ENCODE measurements at regions not wholly inside any gene's neighbourhood (a gene's known extent, or its start where the extent isn't known, plus 50 kb on each side); places are given as distances from the start of the nearest gene placed in this dataset.
"Not testable (repeated sequence)": the region's sequence is repeated elsewhere in the genome, so short reads cannot be mapped to it uniquely, and the experiment has no call there.

DNA sequence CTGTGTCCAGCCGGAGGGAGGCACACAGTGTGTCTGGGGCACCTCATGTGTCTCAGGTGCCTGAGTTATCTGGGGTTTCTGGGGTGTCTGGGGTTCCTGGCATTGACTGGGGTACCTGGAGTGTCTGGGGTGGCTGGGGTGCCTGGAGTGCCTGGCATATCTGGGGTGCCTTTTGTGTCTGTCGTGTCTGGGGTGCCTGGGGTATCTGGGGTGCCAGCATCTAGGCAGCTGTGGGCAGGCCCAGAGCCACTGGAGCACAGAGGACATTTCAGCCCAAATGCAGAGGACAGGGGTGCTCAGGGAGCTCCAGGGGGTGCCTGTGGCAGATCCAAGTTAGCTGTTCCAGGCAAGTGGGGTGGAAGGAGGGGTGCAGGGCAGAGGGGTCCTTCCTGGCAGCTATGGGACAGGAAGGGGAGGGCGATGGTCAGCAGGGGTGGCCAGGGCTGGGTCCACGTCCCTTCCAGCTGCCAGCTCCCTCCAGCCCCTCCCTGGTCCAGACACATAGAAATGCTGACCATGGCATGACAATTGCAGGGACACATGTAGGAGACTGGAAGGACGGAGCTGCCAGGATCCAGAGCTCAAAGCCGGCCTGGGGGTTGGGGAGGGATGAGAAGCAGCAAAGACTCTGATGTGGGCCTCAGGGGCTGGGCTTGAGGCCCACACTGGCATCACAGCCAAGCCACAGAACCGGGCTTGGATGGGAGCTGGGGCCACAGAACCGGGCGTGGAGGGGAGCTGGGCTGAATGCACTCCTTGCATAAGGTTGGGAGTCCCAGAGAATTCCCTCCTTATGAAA is 133.0 kb downstream of the BRD1 start:
- no peak for DNase-seq

DNA sequence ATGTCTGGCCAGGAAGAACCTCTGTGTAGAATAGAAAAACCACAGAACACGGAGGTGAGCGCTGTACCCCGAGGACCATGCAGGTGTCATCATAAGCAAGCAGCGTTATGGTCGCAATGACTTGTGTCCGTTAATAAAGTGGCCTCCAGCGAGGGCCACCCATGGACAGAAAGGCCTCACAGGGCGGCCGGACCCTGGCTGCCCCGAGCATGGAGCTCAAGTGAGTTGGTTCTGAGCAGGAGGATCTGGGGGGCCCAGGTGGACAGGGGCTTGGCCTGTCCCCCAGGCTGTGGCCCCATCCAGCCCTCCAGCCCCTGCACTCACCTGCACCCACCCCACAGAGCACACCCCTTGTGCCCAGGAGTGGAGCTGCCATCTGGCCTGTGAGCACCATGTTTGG is 133.8 kb downstream of the BRD1 start:
- DNase-seq, result no peak

DNA sequence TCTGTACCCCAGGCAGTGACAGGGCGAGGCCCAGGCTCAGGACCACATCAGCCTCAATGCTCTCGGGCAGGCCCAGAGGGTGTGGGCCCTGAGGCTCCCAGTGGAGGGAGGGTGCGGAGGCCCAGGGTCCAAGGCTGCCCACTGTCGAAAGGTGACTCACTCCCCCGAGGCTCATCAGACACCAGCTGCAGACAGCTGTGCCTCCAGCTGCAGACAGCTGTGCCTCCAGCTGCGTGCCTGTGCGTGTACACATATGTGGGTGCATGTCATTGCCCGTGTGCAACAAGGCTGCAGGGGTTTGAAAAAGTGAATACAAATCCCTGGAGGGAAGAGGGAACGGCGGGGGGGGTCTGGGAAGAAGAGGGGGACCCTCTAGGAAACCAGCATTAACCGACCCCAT is 134.3 kb downstream of the BRD1 start:
- no peak for DNase-seq

GRCh38 chr22:49692499-49693225 is 135.0 kb downstream of the BRD1 start:
- DNase-seq, result no peak

GRCh38 chr22:49691256-49691655 is 136.4 kb downstream of the BRD1 start:
- no peak for DNase-seq

DNA sequence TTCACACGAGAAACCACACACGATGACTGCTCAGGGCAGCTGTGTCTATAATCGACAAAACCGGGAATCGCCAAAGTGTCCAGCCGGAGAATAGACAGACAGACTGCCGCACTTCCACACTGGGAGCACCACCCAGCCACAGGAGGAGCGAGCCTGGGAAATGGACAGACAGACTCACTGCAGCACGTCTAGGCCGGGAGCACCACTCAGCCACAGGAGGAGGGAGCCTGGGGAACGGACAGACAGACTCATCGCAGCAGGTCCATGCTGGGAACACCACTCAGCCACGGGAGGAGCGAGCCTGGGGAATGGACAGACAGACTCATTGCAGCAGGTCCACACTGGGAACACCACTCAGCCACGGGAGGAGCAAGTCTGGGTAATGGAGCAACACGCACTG is 137.2 kb downstream of the BRD1 start:
- no peak for DNase-seq

GRCh38 chr22:49689858-49690257 is 137.8 kb downstream of the BRD1 start:
- no peak for DNase-seq

DNA sequence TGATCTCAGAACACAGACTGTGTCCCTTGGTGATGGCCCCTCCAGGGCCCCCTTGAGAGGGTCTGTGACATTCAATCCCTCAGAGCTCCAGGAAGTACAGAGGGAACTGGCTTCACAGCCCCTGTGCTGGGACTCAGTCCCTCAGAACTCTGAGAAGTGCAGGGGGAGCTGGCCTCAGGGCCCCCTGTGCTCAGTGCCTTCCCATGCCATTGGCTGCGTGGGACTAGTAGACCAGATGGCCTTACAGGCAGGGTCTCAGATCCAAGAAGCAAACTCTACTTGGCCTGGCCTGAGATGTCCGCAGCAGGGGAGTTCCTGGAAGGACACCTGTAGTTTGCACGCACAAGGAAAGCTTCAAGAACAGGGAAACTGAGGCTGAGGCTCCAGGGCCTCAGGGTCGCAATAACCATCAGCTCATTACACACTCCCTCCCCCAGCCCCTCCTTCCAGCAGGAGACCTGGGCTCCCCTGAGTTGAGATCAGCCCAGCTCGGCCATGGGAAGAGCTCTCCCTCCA is 138.4 kb downstream of the BRD1 start:
- DNase-seq, result no peak

DNA sequence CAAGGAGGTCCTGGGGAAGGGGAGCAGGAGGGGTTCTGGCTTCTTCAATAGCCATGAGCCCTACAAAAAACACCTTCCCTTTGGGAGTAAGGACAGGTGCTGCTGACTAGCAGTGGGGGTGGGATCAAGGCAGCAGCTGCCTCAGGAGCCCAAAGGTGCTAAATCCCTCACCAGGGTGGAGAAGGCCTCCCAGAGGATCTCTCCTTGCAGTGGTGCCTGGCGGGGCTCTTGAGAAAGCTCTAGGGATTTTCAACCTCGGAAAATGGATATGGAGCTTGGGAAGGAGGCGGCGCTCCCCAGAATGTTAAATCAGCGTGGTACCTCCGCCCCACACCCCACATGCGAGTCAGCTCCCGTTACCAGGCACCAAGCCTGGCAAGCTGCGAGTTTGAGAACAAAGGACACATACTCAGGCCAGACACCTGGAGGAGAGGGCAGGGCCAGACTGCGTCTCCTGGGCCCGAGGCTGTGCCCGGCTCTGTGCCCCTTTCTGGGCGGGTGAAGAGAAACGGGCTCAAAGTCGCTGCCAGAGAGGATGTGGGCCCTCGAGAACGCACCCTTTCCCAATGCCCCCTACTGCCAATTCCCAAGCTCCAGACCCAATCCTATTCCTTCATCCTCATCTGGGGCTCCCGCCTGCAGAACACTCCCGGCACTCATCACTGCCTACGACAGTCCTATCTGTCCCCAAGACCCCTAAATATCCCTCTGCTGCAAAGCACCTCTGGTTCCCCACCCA is 139.0 kb downstream of the BRD1 start:
- no peak for DNase-seq

GRCh38 chr22:49687786-49688515 is 139.7 kb downstream of the BRD1 start:
- no peak for DNase-seq

DNA sequence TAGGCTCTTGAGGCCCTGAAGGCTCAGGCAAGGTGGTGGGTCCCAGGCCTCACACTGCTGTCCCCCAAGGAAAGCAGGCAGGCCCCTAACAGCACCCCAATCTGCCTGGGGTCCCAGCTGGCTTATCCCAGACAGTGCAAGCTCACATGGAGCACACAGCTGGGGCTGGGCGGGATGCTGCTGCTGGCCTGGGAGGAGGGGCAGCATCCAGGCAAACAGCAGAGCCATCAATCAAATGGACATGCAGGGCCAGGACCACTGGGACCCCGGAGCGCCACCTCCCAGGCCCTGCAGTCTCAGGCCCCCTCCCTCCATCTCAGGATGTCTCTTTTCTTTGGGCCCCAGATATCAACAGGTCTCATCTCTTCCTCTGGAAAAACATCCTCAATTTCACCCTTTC is 140.3 kb downstream of the BRD1 start:
- no peak for DNase-seq

DNA sequence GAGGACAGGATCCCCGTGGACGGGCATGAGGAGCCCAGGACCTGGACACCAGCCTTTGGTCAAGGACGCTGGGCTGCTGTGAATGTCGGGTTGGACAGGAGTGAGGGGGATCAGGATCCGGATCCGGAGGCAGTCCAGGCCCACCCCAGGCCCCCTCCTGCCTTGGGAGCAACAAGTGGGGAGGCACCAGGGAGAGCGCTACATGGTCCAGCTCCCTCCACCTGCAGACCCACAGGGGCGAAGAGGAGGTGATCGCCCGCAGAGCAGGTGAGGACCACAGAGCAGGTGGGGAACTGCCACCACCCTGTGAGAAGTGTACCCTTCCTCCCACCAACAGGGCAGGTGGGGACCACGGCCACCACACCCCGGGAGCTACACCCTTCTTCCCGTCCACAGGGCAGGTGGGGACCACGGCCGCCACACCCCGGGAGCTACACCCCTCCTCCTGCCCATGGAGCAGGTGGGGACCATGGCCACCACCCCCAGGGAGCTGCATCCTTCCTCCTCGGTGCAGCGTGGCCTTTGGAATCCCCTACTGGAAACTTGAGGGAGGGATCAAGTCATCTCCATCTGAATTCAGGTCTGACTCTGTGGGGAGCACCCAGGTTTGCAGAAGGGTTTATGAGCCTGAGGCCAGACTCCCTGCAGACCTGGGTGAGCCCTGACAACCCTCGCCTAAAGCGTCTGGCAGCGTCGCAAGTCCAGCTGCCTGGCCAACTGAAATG is 141.0 kb downstream of the BRD1 start:
- no peak for DNase-seq

DNA sequence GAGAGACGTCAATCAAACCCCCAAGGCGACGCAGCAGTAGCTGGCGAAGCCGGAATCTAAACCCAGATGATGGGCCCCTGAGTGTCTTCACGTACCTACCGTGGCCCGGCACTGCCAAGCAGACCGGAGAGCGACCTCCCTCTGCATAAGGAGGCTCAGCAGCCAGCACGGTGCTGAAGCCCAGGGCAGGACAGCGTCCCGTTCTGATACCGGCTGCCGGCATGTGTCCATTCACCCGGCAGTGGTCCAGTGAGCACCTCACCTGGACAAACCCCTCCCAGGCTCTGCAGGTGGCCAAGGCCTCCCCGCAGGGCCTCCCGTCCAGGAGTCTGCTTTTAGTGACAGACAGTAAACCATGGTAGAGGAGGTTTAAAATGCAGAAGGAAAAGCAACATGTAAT is 142.0 kb downstream of the BRD1 start:
- DNase-seq, result no peak

DNA sequence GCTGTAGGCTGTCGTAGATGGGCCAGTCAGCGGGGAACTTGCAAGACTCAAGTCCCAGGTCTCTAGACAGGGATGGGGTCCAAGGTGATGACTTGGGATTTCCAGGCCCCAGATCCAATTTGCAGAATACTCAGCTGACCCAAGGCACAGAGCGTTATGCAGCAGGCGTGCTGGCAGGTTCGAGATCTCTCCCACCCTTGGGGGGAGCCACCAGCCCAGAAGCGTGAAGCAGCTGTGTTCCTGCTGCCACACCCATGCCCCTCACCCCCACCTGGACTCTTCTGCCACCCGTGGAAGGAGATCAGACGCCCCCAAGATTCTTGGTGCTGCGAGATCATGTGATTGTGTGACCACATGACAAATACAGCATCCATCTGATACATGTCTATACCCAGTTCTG is 142.6 kb downstream of the BRD1 start:
- no peak for DNase-seq

DNA sequence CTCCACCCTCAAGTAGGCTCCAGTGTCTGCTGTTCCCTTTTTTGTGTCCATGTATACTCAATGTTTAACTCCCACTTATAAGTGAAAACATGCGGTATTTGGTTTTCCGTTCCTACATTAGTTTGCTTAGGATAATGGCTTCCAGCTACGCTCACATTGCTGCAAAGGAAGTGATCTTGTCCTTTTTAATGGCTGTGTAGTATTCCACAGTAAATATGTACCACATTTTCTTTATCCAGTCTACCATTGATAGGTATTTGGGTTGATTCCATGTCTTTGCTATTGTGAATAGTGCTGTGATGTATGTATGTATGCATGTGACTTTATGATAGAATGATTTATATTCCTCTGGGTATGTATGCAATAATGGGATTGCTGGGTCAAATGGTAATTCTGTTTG is 144.6 kb downstream of the BRD1 start:
- no peak for DNase-seq

GRCh38 chr22:49680819-49681218 is 146.9 kb downstream of the BRD1 start:
- DNase-seq, result not testable (repeated sequence)

DNA sequence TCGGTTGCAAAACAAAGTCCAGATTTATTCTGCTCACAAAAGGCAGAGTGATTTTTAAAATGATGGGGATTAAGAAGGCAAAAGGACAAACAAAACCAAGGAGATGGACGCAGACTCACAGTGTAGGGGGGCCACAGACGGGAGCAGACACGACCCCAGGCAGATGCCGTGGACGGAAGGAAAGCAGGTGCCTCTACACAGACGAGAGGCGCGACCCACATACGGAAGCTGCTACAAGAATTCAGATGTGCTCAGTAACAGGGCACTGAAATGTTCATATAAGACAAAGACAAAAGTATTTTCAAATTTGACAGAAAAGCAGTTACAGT is 148.9 kb downstream of the BRD1 start:
- no peak for DNase-seq

DNA sequence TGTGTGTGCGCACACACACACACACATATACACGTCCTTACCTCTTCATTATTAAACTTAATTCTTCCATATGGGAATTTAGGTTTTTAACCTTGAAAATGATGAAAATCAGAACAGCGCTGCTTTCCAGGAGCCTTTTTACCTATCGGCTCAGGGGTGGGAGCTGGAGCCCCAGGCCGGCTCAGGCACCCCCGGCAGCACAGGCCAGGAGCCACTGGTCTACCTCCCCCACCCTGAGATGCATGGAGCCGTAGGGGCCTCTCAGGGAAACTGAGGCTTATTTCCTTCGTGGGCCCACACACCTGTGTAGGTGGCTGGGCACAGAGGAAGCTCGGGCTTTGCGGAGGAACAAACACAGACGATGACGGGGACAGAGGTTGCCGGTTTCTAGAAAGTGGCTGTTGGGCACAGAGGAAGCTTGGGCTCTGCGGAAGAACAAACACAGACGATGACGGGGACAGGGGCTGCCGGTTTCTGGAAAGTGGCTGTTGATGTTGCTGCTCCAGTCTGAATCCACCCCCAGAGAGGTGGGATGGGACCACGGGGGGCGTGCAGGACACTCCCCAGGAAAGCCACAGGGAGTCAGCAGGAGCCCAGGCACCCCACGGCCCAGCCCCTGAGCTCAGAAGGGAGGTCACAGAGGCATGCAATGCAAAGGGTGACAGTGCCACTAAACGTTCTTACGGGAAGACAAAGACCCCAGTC is 149.4 kb downstream of the BRD1 start:
- DNase-seq, result no peak

DNA sequence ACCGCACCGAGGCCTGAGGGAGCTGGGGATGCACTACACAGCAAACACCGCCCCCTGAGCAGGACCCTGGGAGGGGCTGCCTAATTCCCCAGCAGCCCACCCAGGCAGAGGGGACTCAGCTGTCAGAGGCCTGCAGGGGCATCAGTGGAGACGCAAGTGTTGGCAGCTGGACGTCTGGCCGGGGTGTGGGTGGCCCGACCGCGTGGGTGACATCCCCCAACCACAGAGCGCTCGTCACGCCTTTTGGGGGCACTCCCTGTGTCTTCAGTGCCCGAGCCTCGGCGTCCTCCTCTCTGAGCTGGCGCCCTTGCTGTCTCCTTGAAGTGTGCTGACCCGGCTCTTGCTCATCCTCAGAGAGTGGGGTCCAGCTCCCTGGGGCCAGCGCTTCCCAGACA is 150.2 kb downstream of the BRD1 start:
- DNase-seq, result no peak

GRCh38 chr22:49676783-49677494 is 150.7 kb downstream of the BRD1 start:
- no peak for DNase-seq

DNA sequence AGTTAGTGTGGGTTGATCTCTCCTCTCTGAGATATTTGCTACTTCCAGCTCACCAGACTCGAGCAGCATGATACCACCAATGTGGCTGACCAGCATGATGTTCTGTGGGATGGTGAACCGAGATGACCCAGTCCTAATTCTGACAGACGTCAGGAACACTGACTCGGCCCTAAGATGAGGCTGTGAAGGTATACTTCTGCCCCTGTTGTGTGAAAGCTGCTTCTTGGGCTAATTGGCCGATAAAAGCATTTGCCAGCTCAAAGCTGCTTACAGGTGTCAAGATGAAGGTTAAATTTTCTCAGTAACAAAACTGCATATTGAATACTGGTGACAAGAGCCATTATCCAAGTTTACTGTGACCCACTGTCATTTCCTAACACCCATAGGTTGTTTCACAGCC is 151.4 kb downstream of the BRD1 start:
- DNase-seq, result no peak

Measured in stimulated activated CD4-positive, alpha-beta T cell treated with anti-CD3 and anti-CD28 coated beads, Interleukin-12 subunit alpha, Interleukin-12 subunit beta, amount 100 ng/mL, for 4 hours (primary cell).